22Rv1 (cell line): ENCODE measurements at regions not wholly inside any gene's neighbourhood (a gene's known extent, or its start where the extent isn't known, plus 50 kb on each side); places are given as distances from the start of the nearest gene placed in this dataset.

Experiments used
- H3K27ac ChIP-seq: fragments of 450-650 bp; 2 replicates; pipeline ENCODE4 v1.5.1; 2017
- CTCF ChIP-seq: fragments of 450-650 bp; IDR thresholded peaks from 2 replicates; pipeline ENCODE4 v1.5.1; 2017; ENCODE audit warnings: mild to moderate bottlenecking
- ZFX ChIP-seq: fragments of 450-650 bp; IDR thresholded peaks from 2 replicates; pipeline ENCODE4 v1.6.1; 2017; ENCODE audit warnings: antibody characterized with exemption, borderline replicate concordance

GRCh38 chr13:75996582-75996981 is 360.5 kb downstream of the LMO7 start:
- H3K27ac ChIP-seq, result no peak overlapping the region
- TF ChIP-seq ZFX (no peak), CTCF (no peak)

- TF ChIP-seq ZFX, result no peak
- no peak for TF ChIP-seq CTCF
- H3K27ac ChIP-seq, result no peak overlapping the region
These were observed 359.8 kb downstream of the LMO7 start for GRCh38 chr13:75995966-75996365.

- TF ChIP-seq ZFX (no peak), CTCF (no peak)
- no peak overlapping the region for H3K27ac ChIP-seq
These were observed 357.7 kb downstream of the LMO7 start for GRCh38 chr13:75993823-75994222.

GRCh38 chr13:75993241-75993640 is 357.1 kb downstream of the LMO7 start:
- H3K27ac ChIP-seq, result no peak overlapping the region
- TF ChIP-seq ZFX (no peak), CTCF (no peak)

GRCh38 chr13:75986818-75987217 is 350.7 kb downstream of the LMO7 start:
- no peak overlapping the region for H3K27ac ChIP-seq
- TF ChIP-seq CTCF, result no peak
- no peak for TF ChIP-seq ZFX

- no peak overlapping the region for H3K27ac ChIP-seq
- TF ChIP-seq ZFX (no peak), CTCF (no peak)
These were observed 349.0 kb downstream of the LMO7 start for GRCh38 chr13:75985132-75985531.

GRCh38 chr13:75978818-75979217 is 342.7 kb downstream of the LMO7 start:
- TF ChIP-seq CTCF, result no peak
- no peak for TF ChIP-seq ZFX
- no peak overlapping the region for H3K27ac ChIP-seq
